IMR-90 (cell line): ENCODE measurements at regions not wholly inside any gene's neighbourhood (a gene's known extent, or its start where the extent isn't known, plus 50 kb on each side); places are given as distances from the start of the nearest gene placed in this dataset.

Source experiments
- ATAC-seq: fragments of 200-7000 bp; cut with Tn5 transposase; 2 replicates; pipeline ENCODE4 v1.9.1; 2020; ENCODE audit warnings: low read depth, mild to moderate bottlenecking, moderate library complexity
- BruUV-seq: library from RNA; stranded (reverse); fragments of 400-500 nt; replicated peaks from 2 replicates; lab custom pipeline; 2021; lab: Mats Ljungman, UMichigan
- CTCF ChIA-PET: fragments of 300-600 bp; formaldehyde crosslinking; extraction: SDS; loops from one replicate; lab custom pipeline; 2021; ENCODE audit warnings: antibody characterized with exemption; lab: Yijun Ruan, JAX
- POLR2A ChIA-PET: fragments of 300-600 bp; sonication (Branson Sonifier 250); formaldehyde crosslinking; loops from one replicate; lab custom pipeline; 2022; ENCODE audit warnings: antibody characterized with exemption; ENCODE audit not compliant: unreplicated experiment; lab: Charles Lee
- DNase-seq: peaks from one replicate; pipeline ENCODE4 v3.0.0; 2013
- H2AFZ ChIP-seq: replicated peaks from 2 replicates; pipeline ENCODE3; 2013; ENCODE audit warnings: low read length, mild to moderate bottlenecking; ENCODE audit not compliant: poor library complexity
- H2AK5ac ChIP-seq: 2 replicates; pipeline ENCODE4 v1.6.1; 2013; ENCODE audit warnings: low read depth, low read length, inconsistent platforms
- H2AK9ac ChIP-seq: replicated peaks from 2 replicates; pipeline ENCODE3; 2013; ENCODE audit warnings: mild to moderate bottlenecking, low read depth, low read length, moderate library complexity; ENCODE audit not compliant: poor library complexity
- H2BK120ac ChIP-seq: 2 replicates; pipeline ENCODE4 v1.6.1; 2013; ENCODE audit warnings: low read depth, low read length, inconsistent platforms
- H2BK15ac ChIP-seq: 3 replicates; pipeline ENCODE4 v1.6.1; 2013; ENCODE audit warnings: low read depth, low read length, inconsistent platforms
- H2BK20ac ChIP-seq: 2 replicates; pipeline ENCODE4 v1.6.1; 2013; ENCODE audit warnings: low read depth, mild to moderate bottlenecking, inconsistent platforms, low read length, moderate library complexity
- H2BK5ac ChIP-seq: 2 replicates; pipeline ENCODE4 v1.6.1; 2013; ENCODE audit warnings: mild to moderate bottlenecking, low read depth, low read length, inconsistent platforms; ENCODE audit not compliant: poor library complexity, severe bottlenecking
- H3K14ac ChIP-seq: replicated peaks from 2 replicates; pipeline ENCODE4 v1.6.1; 2013; ENCODE audit warnings: low read depth, low read length, inconsistent platforms
- H3K18ac ChIP-seq: 2 replicates; pipeline ENCODE4 v1.6.1; 2013; ENCODE audit warnings: low read depth, low read length, control low read depth
- H3K23ac ChIP-seq: 2 replicates; pipeline ENCODE4 v1.6.1; 2013; ENCODE audit warnings: low read depth, low read length, inconsistent platforms
- H3K27ac ChIP-seq: 2 replicates; pipeline ENCODE4 v1.5.1; 2013; ENCODE audit warnings: mild to moderate bottlenecking, control low read depth, low read length; ENCODE audit not compliant: insufficient read depth
- H3K27me3 ChIP-seq: 2 replicates; pipeline ENCODE4 v1.6.1; 2013; ENCODE audit warnings: low read length; ENCODE audit not compliant: control insufficient read depth, insufficient read depth
- H3K36me3 ChIP-seq: 2 replicates; pipeline ENCODE4 v1.6.1; 2013; ENCODE audit warnings: low read length, mixed read lengths; ENCODE audit not compliant: control insufficient read depth, insufficient read depth
- H3K4ac ChIP-seq: 2 replicates; pipeline ENCODE4 v1.6.1; 2013; ENCODE audit warnings: low read depth, low read length, inconsistent platforms
- H3K4me1 ChIP-seq: 2 replicates; pipeline ENCODE4 v1.6.1; 2013; ENCODE audit warnings: low read length, mixed read lengths; ENCODE audit not compliant: control insufficient read depth, insufficient read depth
- H3K4me2 ChIP-seq: 2 replicates; pipeline ENCODE4 v1.6.1; 2013; ENCODE audit warnings: low read depth, mild to moderate bottlenecking, control low read depth, low read length, moderate library complexity
- H3K4me3 ChIP-seq: 2 replicates; pipeline ENCODE4 v1.5.1; 2013; ENCODE audit warnings: low read depth, mild to moderate bottlenecking, control low read depth, low read length, moderate library complexity; ENCODE audit not compliant: insufficient read depth
- H3K56ac ChIP-seq: 2 replicates; pipeline ENCODE4 v1.6.1; 2013; ENCODE audit warnings: low read length, inconsistent platforms; ENCODE audit not compliant: insufficient read depth; ENCODE audit errors: extremely low read depth
- H3K79me1 ChIP-seq, 2 experiments: 2 replicates each; pipeline ENCODE4 v1.6.1; 2013; ENCODE audit warnings: low read length in 2 of 2, inconsistent platforms in 1 of 2, low read depth in 1 of 2
- H3K9ac ChIP-seq: 2 replicates; pipeline ENCODE4 v1.6.1; 2013; ENCODE audit warnings: low read depth, low read length, control low read depth
- H3K9me1 ChIP-seq: 2 replicates; pipeline ENCODE4 v1.6.1; 2013; ENCODE audit warnings: low read length, inconsistent platforms; ENCODE audit not compliant: insufficient read depth
- H3K9me3 ChIP-seq: 2 replicates; pipeline ENCODE4 v1.6.1; 2013; ENCODE audit warnings: low read length; ENCODE audit not compliant: control insufficient read depth, insufficient read depth
- H4K20me1 ChIP-seq: 2 replicates; pipeline ENCODE4 v1.6.1; 2013; ENCODE audit warnings: low read length, inconsistent platforms; ENCODE audit not compliant: insufficient read depth
- H4K5ac ChIP-seq: 2 replicates; pipeline ENCODE4 v1.6.1; 2013; ENCODE audit warnings: mild to moderate bottlenecking, low read depth, low read length, control low read depth
- H4K8ac ChIP-seq, 2 experiments: 2 replicates each; pipeline ENCODE4 v1.6.1; 2013; ENCODE audit warnings: low read depth in 2 of 2, low read length in 2 of 2, control low read depth in 1 of 2, inconsistent platforms in 1 of 2
- H4K91ac ChIP-seq: 2 replicates; pipeline ENCODE4 v1.6.1; 2013; ENCODE audit warnings: low read depth, low read length, inconsistent platforms; ENCODE audit not compliant: insufficient read depth
- BHLHE40 ChIP-seq: fragments of 150-350 bp; IDR thresholded peaks from 2 replicates; pipeline ENCODE4 v1.6.1; 2016; ENCODE audit warnings: mild to moderate bottlenecking, low read depth, low read length
- CEBPB ChIP-seq: IDR thresholded peaks from 2 replicates; pipeline ENCODE4 v1.6.1; 2012; ENCODE audit warnings: low read depth, low read length, improper control_type of control experiment
- CTCF ChIP-seq: conservative IDR thresholded peaks from 2 replicates; pipeline ENCODE4 v1.5.1; 2012; ENCODE audit warnings: mild to moderate bottlenecking, low read depth, low read length, improper control_type of control experiment
- ELK1 ChIP-seq: fragments of 150-350 bp; IDR thresholded peaks from 2 replicates; pipeline ENCODE4 v1.6.1; 2016; ENCODE audit warnings: low read depth, mild to moderate bottlenecking, low read length, moderate library complexity, borderline replicate concordance
- FOS ChIP-seq: fragments of 150-350 bp; IDR thresholded peaks from 2 replicates; pipeline ENCODE4 v1.6.1; 2016; ENCODE audit warnings: low read depth, low read length
- MAFK ChIP-seq: IDR thresholded peaks from 2 replicates; pipeline ENCODE4 v1.6.1; 2012; ENCODE audit warnings: low read depth, low read length, improper control_type of control experiment
- MAZ ChIP-seq: IDR thresholded peaks from 2 replicates; pipeline ENCODE4 v1.6.1; 2012; ENCODE audit warnings: low read depth, mild to moderate bottlenecking, low read length, improper control_type of control experiment, moderate library complexity, borderline replicate concordance
- MXI1 ChIP-seq: IDR thresholded peaks from 2 replicates; pipeline ENCODE4 v1.6.1; 2012; ENCODE audit warnings: low read depth, mild to moderate bottlenecking, low read length, moderate library complexity, borderline replicate concordance
- NFE2L2 ChIP-seq: fragments of 150-350 bp; IDR thresholded peaks from 2 replicates; pipeline ENCODE4 v1.6.1; 2016; ENCODE audit warnings: low read depth, mild to moderate bottlenecking, low read length
- RAD21 ChIP-seq: IDR thresholded peaks from 2 replicates; pipeline ENCODE4 v1.6.1; 2012; ENCODE audit warnings: low read length, improper control_type of control experiment
- RCOR1 ChIP-seq: IDR thresholded peaks from 2 replicates; pipeline ENCODE4 v1.6.1; 2012; ENCODE audit warnings: mild to moderate bottlenecking, low read length, improper control_type of control experiment; ENCODE audit not compliant: insufficient replicate concordance
- SMC3 ChIP-seq: fragments of 150-350 bp; IDR thresholded peaks from 2 replicates; pipeline ENCODE4 v1.6.1; 2016; ENCODE audit warnings: low read depth, mild to moderate bottlenecking, antibody characterized with exemption, low read length, moderate library complexity
- WGBS, 2 experiments: methylation state at CpG; one replicate each; pipeline versions ENCODE4 v1.1.5 to v1.1.7; 2013; ENCODE audit warnings: missing lambda C conversion rate in 2 of 2; ENCODE audit not compliant: insufficient read length in 1 of 2; ENCODE audit errors: extremely low coverage in 2 of 2; 5-methylcytosine and 5-hydroxymethylcytosine counted together
- dilution Hi-C: fragments of 300-500 bp; cut with HindIII; formaldehyde crosslinking; loops from one replicate; pipeline ENCODE4 v1.14.3; 2018; ENCODE audit warnings: low sequenced_read_pairs; ENCODE audit not compliant: unreplicated experiment
- in situ Hi-C: fragments of 300-500 bp; cut with MboI; formaldehyde crosslinking; loops from 3 replicates; pipeline ENCODE4 v1.14.3; 2019; ENCODE audit warnings: low sequenced_read_pairs, inconsistent platforms, mixed read lengths
- intact Hi-C: fragments of 100-400 bp; cut with micrococcal nuclease; formaldehyde crosslinking; loops from 2 replicates; pipeline ENCODE4 v1.10.0; 2022

GRCh38 chr6:67221226-67221625, 1413.9 kb upstream of the ADGRB3 start:
- H3K27ac ChIP-seq: no peak overlapping the region
- H3K9me1 ChIP-seq: no peaks in the 10 kb centered on the region
- intact Hi-C loops (no loop called here), in situ Hi-C loops (no loop called here), dilution Hi-C loops (no loop called here)
- H3K14ac ChIP-seq: no peak overlapping the region
- CTCF ChIA-PET: no interaction called here
- H2BK20ac ChIP-seq: no peak overlapping the region
- no peak overlapping the region for H3K9ac ChIP-seq
- no TSS peak for BruUV-seq
- H3K79me1 ChIP-seq: no peaks in the 10 kb centered on the region
- H2AK5ac ChIP-seq: no peak overlapping the region
- no peak overlapping the region for H3K23ac ChIP-seq
- WGBS, 2 experiments: no CpG with 5 or more reads among the region's 3 CpGs
- H3K56ac ChIP-seq: no peak overlapping the region
- peaks cover 9% of the 10 kb centered on the region for H3K9me3 ChIP-seq
- no peak for ATAC-seq
- H4K5ac ChIP-seq: no peak overlapping the region
- no peak overlapping the region for H3K18ac ChIP-seq
- no peak overlapping the region for H2AK9ac ChIP-seq
- no peak for DNase-seq
- H4K8ac ChIP-seq: no peak overlapping the region
- H4K91ac ChIP-seq: no peak overlapping the region
- POLR2A ChIA-PET: no interaction called here
- no peak overlapping the region for H2AFZ ChIP-seq
- no peaks in the 10 kb centered on the region for H3K36me3 ChIP-seq
- no peak overlapping the region for H3K4ac ChIP-seq
- H4K20me1 ChIP-seq: no peaks in the 10 kb centered on the region
- H3K4me1 ChIP-seq: no peaks in the 10 kb centered on the region
- no peaks in the 10 kb centered on the region for H3K27me3 ChIP-seq
- no peak overlapping the region for H2BK15ac ChIP-seq
- no peak for TF ChIP-seq MAFK
- no peak for TF ChIP-seq SMC3
- no peak for TF ChIP-seq BHLHE40
- TF ChIP-seq CTCF: no peak
- TF ChIP-seq MXI1: no peak
- no peak for TF ChIP-seq RCOR1
- TF ChIP-seq RAD21: no peak
- no peak for TF ChIP-seq NFE2L2
- TF ChIP-seq CEBPB: no peak
- no peak for TF ChIP-seq MAZ
- TF ChIP-seq ELK1: no peak
- no peak for TF ChIP-seq FOS
- H2BK5ac ChIP-seq: no peak overlapping the region
- H3K4me2 ChIP-seq: no peak overlapping the region
- no peak overlapping the region for H2BK120ac ChIP-seq
- no peak overlapping the region for H3K4me3 ChIP-seq
